ENCODE measurements at regions not wholly inside any gene's neighbourhood (a gene's known extent, or its start where the extent isn't known, plus 50 kb on each side); places are given as distances from the start of the nearest gene placed in this dataset.

- TF ChIP-seq EZH2 (IDR thresholded peaks at IDR 0.05; ENCODE audit: insufficient read depth, poor library complexity, severe bottlenecking): no peak
- no peak for TF ChIP-seq EZH2phosphoT487 (IDR thresholded peaks at IDR 0.05; ENCODE audit: insufficient read depth, low read depth)
Measured at GRCh38 chr22:48889209-48889830, 938.4 kb downstream of the BRD1 start.
